ENCODE measurements at regions not wholly inside any gene's neighbourhood (a gene's known extent, or its start where the extent isn't known, plus 50 kb on each side); places are given as distances from the start of the nearest gene placed in this dataset.

GRCh38 chr14:38900887-38901286 is 202.1 kb downstream of the SEC23A start:
- no peak for DNase-seq

GRCh38 chr14:38887696-38888095 is 215.3 kb downstream of the SEC23A start:
- DNase-seq: no peak

- no peak for DNase-seq
These were observed 218.9 kb downstream of the SEC23A start for GRCh38 chr14:38884109-38884508.

- DNase-seq: no peak
These were observed 219.9 kb downstream of the SEC23A start for GRCh38 chr14:38883127-38883526.

- no peak for DNase-seq
These were observed 220.5 kb downstream of the SEC23A start for GRCh38 chr14:38882533-38882932.

GRCh38 chr14:38880643-38881524 is 222.2 kb downstream of the SEC23A start:
- no peak for DNase-seq

- no peak for DNase-seq
These were observed 225.2 kb downstream of the SEC23A start for GRCh38 chr14:38877744-38878388.

- no peak for DNase-seq
These were observed 228.3 kb downstream of the SEC23A start for GRCh38 chr14:38874721-38875120.

GRCh38 chr14:38873941-38874612 is 229.0 kb downstream of the SEC23A start:
- DNase-seq: no peak

GRCh38 chr14:38870296-38870836 is 232.7 kb downstream of the SEC23A start:
- DNase-seq: no peak

GRCh38 chr14:38868399-38869290 is 234.4 kb downstream of the SEC23A start:
- no peak for DNase-seq

GRCh38 chr14:38867561-38868150 is 235.4 kb downstream of the SEC23A start:
- peak; percentile 10 for DNase-seq

- DNase-seq: no peak
These were observed 236.6 kb downstream of the SEC23A start for GRCh38 chr14:38866461-38866860.

GRCh38 chr14:38862366-38862765 is 240.7 kb downstream of the SEC23A start:
- no peak for DNase-seq

GRCh38 chr14:38860530-38860929 is 242.5 kb downstream of the SEC23A start:
- no peak for DNase-seq

- no peak for DNase-seq
These were observed 246.2 kb downstream of the SEC23A start for GRCh38 chr14:38856798-38857197.

GRCh38 chr14:38855513-38855912 is 247.5 kb downstream of the SEC23A start:
- DNase-seq: no peak

GRCh38 chr14:38851111-38851510 is 251.9 kb downstream of the SEC23A start:
- DNase-seq: no peak

GRCh38 chr14:38850664-38851063 is 252.4 kb downstream of the SEC23A start:
- DNase-seq: no peak

GRCh38 chr14:38848243-38848935 is 254.6 kb downstream of the SEC23A start:
- DNase-seq: no peak

- DNase-seq: no peak
These were observed 255.9 kb downstream of the SEC23A start for GRCh38 chr14:38847161-38847560.
